ENCODE measurements at regions not wholly inside any gene's neighbourhood (a gene's known extent, or its start where the extent isn't known, plus 50 kb on each side); places are given as distances from the start of the nearest gene placed in this dataset.

- no peak for DNase-seq
- 38 to 63% (median 43%) methylated on average over 1 of the region's 1 CpG for WGBS, 5 donors
- Histone ChIP-seq H3K4me1 (no peaks in the 10 kb centered on the region), H3K36me3 (no peaks in the 10 kb centered on the region), H3K27ac (no peak overlapping the region), H3K4me3 (no peak overlapping the region), H3K9me3 (no peaks in the 10 kb centered on the region), H3K27me3 (no peaks in the 10 kb centered on the region)
- no peak for TF ChIP-seq POLR2A (IDR thresholded peaks at IDR 0.05)
- TF ChIP-seq POLR2AphosphoS5 (IDR thresholded peaks at IDR 0.05), result no peak
- TF ChIP-seq EP300 (IDR thresholded peaks at IDR 0.05), result no peak
- TF ChIP-seq CTCF (IDR thresholded peaks at IDR 0.05), result no peak
- intact Hi-C loops (cut with DNase I; ENCODE audit: low total_unique reads), result no loop called here
These were observed 473.2 kb downstream of the TMA16 start for GRCh38 chr4:163967710-163968109.

- intact Hi-C loops (cut with DNase I; ENCODE audit: low total_unique reads), result no loop called here
- no peak for TF ChIP-seq EP300 (IDR thresholded peaks at IDR 0.05)
- TF ChIP-seq POLR2AphosphoS5 (IDR thresholded peaks at IDR 0.05), result no peak
- no peak for TF ChIP-seq CTCF (IDR thresholded peaks at IDR 0.05)
- TF ChIP-seq POLR2A (IDR thresholded peaks at IDR 0.05), result no peak
- Histone ChIP-seq H3K27me3 (no peaks in the 10 kb centered on the region), H3K4me1 (no peaks in the 10 kb centered on the region), H3K36me3 (no peaks in the 10 kb centered on the region), H3K4me3 (no peak overlapping the region), H3K27ac (no peak overlapping the region), H3K9me3 (no peaks in the 10 kb centered on the region)
- WGBS, 5 donors, result 68 to 75% (median 72%) methylated on average over 4 of the region's 4 CpGs
- no peak for DNase-seq
These were observed 474.8 kb downstream of the TMA16 start for GRCh38 chr4:163969291-163969690.

- Histone ChIP-seq H3K4me1 (no peaks in the 10 kb centered on the region), H3K27me3 (no peaks in the 10 kb centered on the region), H3K9me3 (no peaks in the 10 kb centered on the region), H3K4me3 (no peak overlapping the region), H3K27ac (no peak overlapping the region), H3K36me3 (no peaks in the 10 kb centered on the region)
- TF ChIP-seq POLR2A (IDR thresholded peaks at IDR 0.05), result no peak
- no peak for TF ChIP-seq POLR2AphosphoS5 (IDR thresholded peaks at IDR 0.05)
- no peak for TF ChIP-seq EP300 (IDR thresholded peaks at IDR 0.05)
- TF ChIP-seq CTCF (IDR thresholded peaks at IDR 0.05), result no peak
- WGBS, 5 donors, result 68 to 81% (median 76%) methylated on average over 6 of the region's 6 CpGs
- intact Hi-C loops (cut with DNase I; ENCODE audit: low total_unique reads), result no loop called here
- no peak for DNase-seq
These were observed 482.1 kb downstream of the TMA16 start for GRCh38 chr4:163976588-163976987.

- intact Hi-C loops (cut with DNase I; ENCODE audit: low total_unique reads), result no loop called here
- H3K27me3 ChIP-seq, result no peaks in the 10 kb centered on the region
- no peaks in the 10 kb centered on the region for H3K9me3 ChIP-seq
- DNase-seq, result no peak
- H3K36me3 ChIP-seq, result no peaks in the 10 kb centered on the region
- H3K4me1 ChIP-seq, result no peaks in the 10 kb centered on the region
- no peak for TF ChIP-seq POLR2A (IDR thresholded peaks at IDR 0.05)
- no peak for TF ChIP-seq POLR2AphosphoS5 (IDR thresholded peaks at IDR 0.05)
- no peak for TF ChIP-seq EP300 (IDR thresholded peaks at IDR 0.05)
- no peak for TF ChIP-seq CTCF (IDR thresholded peaks at IDR 0.05)
- no peak overlapping the region for H3K27ac ChIP-seq
- 56 to 71% (median 65%) methylated on average over 5 of the region's 5 CpGs for WGBS, 5 donors
- no peak overlapping the region for H3K4me3 ChIP-seq
These were observed 493.9 kb downstream of the TMA16 start for GRCh38 chr4:163988391-163988790.

Data from stomach (tissue), 8 donors.